Karpas-422 (cell line): ENCODE measurements at regions not wholly inside any gene's neighbourhood (a gene's known extent, or its start where the extent isn't known, plus 50 kb on each side); places are given as distances from the start of the nearest gene placed in this dataset.

ENCODE experiments used
- DNase-seq: peaks from one replicate; pipeline ENCODE4 v3.0.0-alpha.2; 2015
- H2AFZ ChIP-seq: fragments of 200-600 bp; sonication (generic); 2 replicates; pipeline ENCODE4 v1.6.1; 2014; ENCODE audit warnings: antibody characterized with exemption, low read length, mixed read lengths
- H3K27ac ChIP-seq: fragments of 200-600 bp; sonication (generic); 2 replicates; pipeline ENCODE4 v1.5.1; 2014; ENCODE audit warnings: mild to moderate bottlenecking, low read length, moderate library complexity
- H3K27me3 ChIP-seq: fragments of 200-600 bp; sonication (generic); 2 replicates; pipeline ENCODE4 v1.6.1; 2014; ENCODE audit warnings: low read length, mixed read lengths
- H3K36me3 ChIP-seq: fragments of 200-600 bp; sonication (generic); 2 replicates; pipeline ENCODE4 v1.6.1; 2014; ENCODE audit warnings: low read length, mixed read lengths; ENCODE audit not compliant: insufficient read depth
- H3K4me1 ChIP-seq: fragments of 200-600 bp; sonication (generic); 2 replicates; pipeline ENCODE4 v1.6.1; 2014; ENCODE audit warnings: mild to moderate bottlenecking, low read length, mixed read lengths
- H3K4me2 ChIP-seq: fragments of 200-600 bp; sonication (generic); 2 replicates; pipeline ENCODE4 v1.6.1; 2014; ENCODE audit warnings: low read length, low read depth, mild to moderate bottlenecking; ENCODE audit not compliant: poor library complexity, severe bottlenecking
- H3K4me3 ChIP-seq: fragments of 200-600 bp; sonication (generic); 2 replicates; pipeline ENCODE4 v1.5.1; 2014; ENCODE audit warnings: mild to moderate bottlenecking, antibody characterized with exemption, low read length, mixed read lengths
- H3K79me2 ChIP-seq: fragments of 200-600 bp; sonication (generic); 2 replicates; pipeline ENCODE4 v1.6.1; 2014; ENCODE audit warnings: mild to moderate bottlenecking, low read length, mixed read lengths
- H3K9ac ChIP-seq: fragments of 200-600 bp; sonication (generic); 2 replicates; pipeline ENCODE4 v1.6.0; 2014; ENCODE audit warnings: low read length
- H3K9me2 ChIP-seq: fragments of 200-600 bp; sonication (generic), shearing (Covaris generic); replicated peaks from 2 replicates; pipeline ENCODE4 v1.6.0; 2014; ENCODE audit warnings: mild to moderate bottlenecking, low read length, moderate library complexity; ENCODE audit not compliant: insufficient read depth
- H3K9me3 ChIP-seq: fragments of 300-700, 200-600 bp; sonication (generic); 2 replicates; pipeline ENCODE4 v1.6.1; 2014; ENCODE audit warnings: low read length, mixed read lengths
- H4K20me1 ChIP-seq: fragments of 200-600 bp; sonication (generic); 2 replicates; pipeline ENCODE4 v1.6.1; 2014; ENCODE audit warnings: mild to moderate bottlenecking, antibody characterized with exemption, low read length, low read depth; ENCODE audit not compliant: insufficient read depth

DNA sequence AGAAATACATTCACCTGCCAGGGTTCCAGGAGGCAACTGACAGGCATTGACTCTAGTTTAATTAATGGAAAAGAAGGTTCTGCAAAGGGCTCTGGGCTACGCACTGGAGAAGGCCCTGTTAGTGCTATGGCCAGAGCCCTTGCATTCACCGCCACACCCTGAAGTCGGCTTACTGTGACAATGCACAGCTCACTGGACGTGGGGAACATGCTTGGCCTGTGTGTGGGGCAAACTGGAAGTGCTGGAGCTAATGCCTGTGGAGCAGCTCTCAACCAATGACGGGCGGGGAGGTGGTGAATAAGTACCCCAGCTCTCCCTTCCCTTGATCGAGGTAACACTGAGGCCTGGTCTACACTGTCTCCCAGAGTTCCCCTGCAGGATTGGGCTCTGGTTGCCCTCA lies 209.8 kb downstream of the HAUS1 start:
- Histone ChIP-seq H3K4me2 (no peak overlapping the region), H3K36me3 (no peaks in the 10 kb centered on the region), H3K4me1 (no peaks in the 10 kb centered on the region), H3K9me3 (no peaks in the 10 kb centered on the region), H3K9ac (no peak overlapping the region), H3K27me3 (no peaks in the 10 kb centered on the region), H3K9me2 (no peaks in the 10 kb centered on the region), H3K27ac (no peak overlapping the region), H4K20me1 (no peaks in the 10 kb centered on the region), H3K4me3 (no peak overlapping the region), H2AFZ (no peak overlapping the region), H3K79me2 (no peaks in the 10 kb centered on the region)
- DNase-seq = no peak

DNA sequence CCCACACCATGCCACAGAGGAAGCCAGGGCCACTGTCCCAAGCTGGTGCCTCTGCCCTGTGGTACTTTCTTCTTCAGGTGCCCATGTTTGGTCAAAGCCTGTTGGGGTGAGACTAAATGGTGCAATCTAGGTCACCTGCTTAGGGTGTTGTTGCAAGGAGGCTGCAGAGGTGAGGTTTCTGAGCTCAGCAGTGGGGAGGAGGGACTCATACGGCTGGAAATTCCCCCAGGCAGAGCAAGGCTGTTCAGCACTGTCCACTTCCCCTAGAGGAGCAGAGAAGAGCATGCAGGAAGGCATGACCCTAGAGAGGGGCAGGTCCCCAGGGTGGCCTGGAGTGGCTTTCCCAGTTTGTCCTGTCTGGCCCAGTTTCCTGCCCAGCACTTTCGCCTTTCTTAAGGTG lies 211.0 kb downstream of the HAUS1 start:
- Histone ChIP-seq H3K4me1 (no peaks in the 10 kb centered on the region), H3K9ac (no peak overlapping the region), H3K9me3 (no peaks in the 10 kb centered on the region), H3K4me3 (no peak overlapping the region), H4K20me1 (no peaks in the 10 kb centered on the region), H2AFZ (no peak overlapping the region), H3K4me2 (no peak overlapping the region), H3K27ac (no peak overlapping the region), H3K27me3 (no peaks in the 10 kb centered on the region), H3K36me3 (no peaks in the 10 kb centered on the region), H3K79me2 (no peaks in the 10 kb centered on the region), H3K9me2 (no peaks in the 10 kb centered on the region)
- DNase-seq = no peak

DNA sequence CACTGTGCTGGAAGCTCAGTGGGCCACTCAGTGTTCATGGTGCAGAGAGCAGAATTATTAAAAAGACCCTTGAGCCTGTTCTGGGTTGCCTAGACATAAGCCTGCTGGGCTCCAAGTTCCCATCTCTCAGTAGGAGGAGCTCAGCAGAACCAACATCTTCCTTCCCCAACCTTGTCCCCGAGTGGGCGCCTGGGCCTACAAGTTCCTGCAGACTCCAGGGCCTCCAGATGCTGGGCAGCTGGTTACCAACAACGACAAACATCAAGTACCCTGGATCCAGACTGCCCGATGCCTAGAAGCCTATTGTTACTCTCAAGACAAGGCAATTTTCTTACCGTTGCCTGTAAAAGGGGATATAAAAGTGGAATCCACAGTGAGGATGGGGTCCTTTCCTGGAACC lies 214.2 kb downstream of the HAUS1 start:
- Histone ChIP-seq H3K27ac (no peak overlapping the region), H3K9me2 (no peaks in the 10 kb centered on the region), H3K9me3 (no peaks in the 10 kb centered on the region), H3K9ac (no peak overlapping the region), H3K36me3 (no peaks in the 10 kb centered on the region), H3K27me3 (no peaks in the 10 kb centered on the region), H2AFZ (no peak overlapping the region), H3K4me3 (no peak overlapping the region), H3K4me1 (no peaks in the 10 kb centered on the region), H3K79me2 (no peaks in the 10 kb centered on the region), H4K20me1 (no peaks in the 10 kb centered on the region), H3K4me2 (no peak overlapping the region)
- no peak for DNase-seq

DNA sequence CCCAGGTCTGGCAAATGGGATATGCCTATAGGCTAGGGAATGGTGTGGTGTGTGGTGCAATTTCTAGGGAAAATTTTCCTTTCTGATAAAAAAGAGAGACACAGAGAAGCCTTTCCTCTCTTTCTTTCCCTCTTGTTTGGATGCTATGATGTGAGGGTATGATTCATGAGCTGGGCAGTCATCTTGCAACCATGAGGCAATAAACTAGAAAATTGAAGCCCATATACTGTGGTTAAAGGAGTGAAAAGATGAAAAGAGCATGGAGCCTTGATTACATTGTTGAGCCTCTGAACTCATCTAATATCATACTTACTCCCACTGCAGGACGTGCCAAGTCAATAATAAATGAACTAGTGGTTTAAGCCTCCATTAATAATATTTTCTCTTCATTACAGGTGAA lies 215.6 kb downstream of the HAUS1 start:
- no peaks in the 10 kb centered on the region for H3K27me3 ChIP-seq
- no peak overlapping the region for H3K4me2 ChIP-seq
- H3K9me3 ChIP-seq = no peaks in the 10 kb centered on the region
- no peak overlapping the region for H3K4me3 ChIP-seq
- H3K36me3 ChIP-seq = no peaks in the 10 kb centered on the region
- peaks cover 5% of the 10 kb centered on the region for H3K4me1 ChIP-seq
- H3K9ac ChIP-seq = no peak overlapping the region
- no peaks in the 10 kb centered on the region for H3K9me2 ChIP-seq
- H3K27ac ChIP-seq = no peak overlapping the region
- no peaks in the 10 kb centered on the region for H4K20me1 ChIP-seq
- DNase-seq = no peak
- H2AFZ ChIP-seq = no peak overlapping the region
- no peaks in the 10 kb centered on the region for H3K79me2 ChIP-seq

DNA sequence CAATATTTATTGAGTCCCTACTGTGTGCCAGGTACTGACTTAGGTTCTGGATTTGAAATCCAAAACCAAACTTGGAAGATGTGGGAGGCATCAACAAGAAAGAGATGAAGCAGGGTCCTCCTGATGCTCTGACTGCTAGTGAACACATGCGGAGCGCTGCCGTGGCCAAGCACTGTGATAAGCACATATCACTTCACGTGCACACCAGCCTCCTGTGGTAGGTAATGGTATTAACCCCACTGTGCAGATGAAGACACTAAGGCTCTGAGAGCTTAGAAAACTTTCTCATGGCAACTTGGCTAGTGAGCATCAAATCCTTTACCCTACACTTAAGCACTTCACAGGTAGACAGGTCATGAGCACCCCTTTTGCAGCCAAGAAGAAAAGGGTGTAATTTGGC lies 216.1 kb downstream of the HAUS1 start:
- peaks cover 5% of the 10 kb centered on the region for H3K4me1 ChIP-seq
- no peaks in the 10 kb centered on the region for H4K20me1 ChIP-seq
- H3K36me3 ChIP-seq = no peaks in the 10 kb centered on the region
- no peaks in the 10 kb centered on the region for H3K79me2 ChIP-seq
- no peaks in the 10 kb centered on the region for H3K9me3 ChIP-seq
- H3K9me2 ChIP-seq = no peaks in the 10 kb centered on the region
- peak; percentile 62 for DNase-seq
- no peak overlapping the region for H3K4me3 ChIP-seq
- H2AFZ ChIP-seq = no peak overlapping the region
- H3K27me3 ChIP-seq = no peaks in the 10 kb centered on the region
- H3K4me2 ChIP-seq = no peak overlapping the region
- no peak overlapping the region for H3K27ac ChIP-seq
- no peak overlapping the region for H3K9ac ChIP-seq

DNA sequence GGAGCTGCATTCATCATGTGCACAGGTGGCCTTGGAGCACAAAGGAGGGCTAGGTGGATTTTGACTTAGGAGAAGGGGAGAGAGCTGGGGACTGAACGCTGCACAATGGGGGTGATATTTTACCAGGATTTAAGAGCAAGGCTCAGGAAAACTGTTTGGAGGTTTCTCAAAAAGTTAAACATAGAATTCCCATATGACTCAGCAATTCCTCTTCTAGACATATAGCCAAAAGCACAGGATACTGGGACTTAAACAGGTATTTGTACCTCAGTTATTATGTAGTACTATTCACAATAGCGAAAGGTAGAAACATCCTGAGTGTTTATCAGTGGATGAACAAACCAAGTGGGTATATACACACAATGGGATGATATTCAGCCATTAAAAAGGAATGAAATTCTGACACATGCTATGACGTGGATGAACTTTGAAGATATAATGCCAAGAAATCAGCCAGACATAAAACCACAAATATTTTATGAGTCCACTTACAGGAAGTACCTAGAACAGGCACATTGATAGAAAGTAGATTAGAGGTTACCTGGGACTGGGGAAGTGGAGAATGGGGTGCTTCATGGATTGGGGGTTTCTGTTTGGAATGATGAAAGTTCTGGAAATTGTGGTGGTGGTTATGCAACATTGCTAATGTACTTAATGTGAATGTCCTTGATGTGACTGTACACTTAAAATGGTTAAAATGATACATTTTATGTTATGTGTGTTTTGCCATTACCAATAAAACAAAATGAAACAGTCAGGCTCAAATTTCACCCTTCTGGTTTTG lies 216.9 kb downstream of the HAUS1 start:
- Histone ChIP-seq H3K9me3 (no peaks in the 10 kb centered on the region), H3K9ac (no peak overlapping the region), H2AFZ (no peak overlapping the region), H4K20me1 (no peaks in the 10 kb centered on the region), H3K4me3 (no peak overlapping the region), H3K79me2 (no peaks in the 10 kb centered on the region), H3K4me2 (no peak overlapping the region), H3K27me3 (no peaks in the 10 kb centered on the region), H3K4me1 (peaks cover 5% of the 10 kb centered on the region), H3K36me3 (no peaks in the 10 kb centered on the region), H3K27ac (no peak overlapping the region), H3K9me2 (no peaks in the 10 kb centered on the region)
- DNase-seq = no peak

DNA sequence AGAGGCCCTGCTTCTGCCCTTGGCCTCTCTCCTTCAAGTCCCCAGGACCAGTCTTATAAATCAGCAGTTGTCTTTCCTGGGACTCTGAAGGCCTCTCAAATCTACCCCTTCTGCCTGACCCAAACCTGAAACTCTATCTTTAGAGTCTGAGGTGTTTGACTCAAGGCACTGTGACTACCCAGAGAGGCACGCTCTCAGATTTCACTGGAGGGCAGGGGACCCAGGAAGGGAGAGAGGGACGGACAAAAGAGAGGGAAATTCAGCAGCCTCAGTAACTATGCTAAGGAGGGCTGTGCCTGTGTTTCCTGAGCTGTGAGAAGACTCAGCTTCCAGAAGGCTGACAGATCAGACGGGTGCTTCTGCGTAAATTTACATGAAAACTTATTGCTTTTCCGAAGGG lies 217.8 kb downstream of the HAUS1 start:
- peaks cover 5% of the 10 kb centered on the region for H3K4me1 ChIP-seq
- no peak overlapping the region for H2AFZ ChIP-seq
- H3K9ac ChIP-seq = no peak overlapping the region
- no peaks in the 10 kb centered on the region for H3K9me2 ChIP-seq
- H3K27me3 ChIP-seq = no peaks in the 10 kb centered on the region
- H3K4me2 ChIP-seq = no peak overlapping the region
- DNase-seq = no peak
- no peak overlapping the region for H3K4me3 ChIP-seq
- H3K36me3 ChIP-seq = no peaks in the 10 kb centered on the region
- H3K9me3 ChIP-seq = no peaks in the 10 kb centered on the region
- no peak overlapping the region for H3K27ac ChIP-seq
- H3K79me2 ChIP-seq = no peaks in the 10 kb centered on the region
- H4K20me1 ChIP-seq = no peaks in the 10 kb centered on the region

DNA sequence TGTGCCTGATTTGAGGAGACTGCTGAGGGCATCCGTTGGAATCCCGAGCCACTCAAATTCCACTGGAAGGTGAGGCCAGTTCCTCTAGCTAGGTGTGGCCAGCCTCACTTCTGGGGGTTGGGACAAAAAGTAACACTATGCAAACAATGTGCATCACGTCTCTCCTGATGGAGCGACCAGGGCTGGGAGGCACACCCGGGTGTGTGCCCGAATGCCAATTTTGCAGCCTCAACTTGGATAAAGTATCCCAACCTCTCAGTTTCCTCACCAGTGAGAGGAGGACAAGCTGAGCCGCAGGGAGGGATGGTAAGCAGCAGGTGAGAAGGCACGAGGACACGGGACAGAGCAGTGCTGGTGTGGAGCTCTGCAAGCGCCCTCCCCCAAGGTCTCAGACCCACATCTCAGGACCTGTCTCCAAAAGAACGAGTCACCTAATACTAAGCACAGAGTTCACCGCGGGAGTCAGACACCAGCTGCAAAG lies 218.3 kb downstream of the HAUS1 start:
- no peak for DNase-seq
- H3K4me3 ChIP-seq = no peak overlapping the region
- H3K36me3 ChIP-seq = no peaks in the 10 kb centered on the region
- no peak overlapping the region for H2AFZ ChIP-seq
- H3K4me2 ChIP-seq = no peak overlapping the region
- H3K9ac ChIP-seq = no peak overlapping the region
- H3K9me3 ChIP-seq = no peaks in the 10 kb centered on the region
- H3K79me2 ChIP-seq = no peaks in the 10 kb centered on the region
- no peaks in the 10 kb centered on the region for H4K20me1 ChIP-seq
- H3K4me1 ChIP-seq = peaks cover 5% of the 10 kb centered on the region
- no peaks in the 10 kb centered on the region for H3K9me2 ChIP-seq
- no peaks in the 10 kb centered on the region for H3K27me3 ChIP-seq
- no peak overlapping the region for H3K27ac ChIP-seq
